ENCODE measurements at regions not wholly inside any gene's neighbourhood (a gene's known extent, or its start where the extent isn't known, plus 50 kb on each side); places are given as distances from the start of the nearest gene placed in this dataset.
"Not testable (repeated sequence)": the region's sequence is repeated elsewhere in the genome, so short reads cannot be mapped to it uniquely, and the experiment has no call there.

DNA sequence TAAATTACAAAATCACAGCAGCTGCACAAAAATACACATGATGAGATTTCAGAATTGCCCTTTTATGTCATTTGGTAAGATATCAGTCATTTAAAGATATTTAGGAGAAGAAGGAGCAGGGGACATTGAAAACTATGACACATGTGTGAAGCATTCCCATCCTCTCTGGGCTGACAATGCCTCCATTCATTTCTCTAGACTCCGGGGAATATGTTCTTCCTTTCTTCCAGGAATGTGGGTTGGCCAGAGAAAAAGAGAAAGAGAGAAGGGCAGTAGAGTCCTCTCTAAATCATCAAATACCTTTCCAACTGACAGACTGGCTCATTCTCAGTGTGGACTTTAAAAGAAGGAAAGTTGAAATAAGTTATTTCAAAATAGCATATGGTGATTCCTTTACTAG lies 205.6 kb upstream of the ADAMTSL1 start:
- Mint-ChIP-seq H3K27me3 (ENCODE audit: low read depth) (no peaks in the 10 kb centered on the region), H3K4me3 (no peak overlapping the region), H3K27ac (no peak overlapping the region), H3K36me3 (ENCODE audit: low read depth) (no peaks in the 10 kb centered on the region), H3K4me1 (ENCODE audit: low read depth) (no peaks in the 10 kb centered on the region), H3K9me3 (ENCODE audit: insufficient read depth) (peaks cover under 1% of the 10 kb centered on the region)
- ATAC-seq (no peak), DNase-seq (no peak)
- ChIA-PET CTCF (no interaction called here), POLR2A (no interaction called here)

DNA sequence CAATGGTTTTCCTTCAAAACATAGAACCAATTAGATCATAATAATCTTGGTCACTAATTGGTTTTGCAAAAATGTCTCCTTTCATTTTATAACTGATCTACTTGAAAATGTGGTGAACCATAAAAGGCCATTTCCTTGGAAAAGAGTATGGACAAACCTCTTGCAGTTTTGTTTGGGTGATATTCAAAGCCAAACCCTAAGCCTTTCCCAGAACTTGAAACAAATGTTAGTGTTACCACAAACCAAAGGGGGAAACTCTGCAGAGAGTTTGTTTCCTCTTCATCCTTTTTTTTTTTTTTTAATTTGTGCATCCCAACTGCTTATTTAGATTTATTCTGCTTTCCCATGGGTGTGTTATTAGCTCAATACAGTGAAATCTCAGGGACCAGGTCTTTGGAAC lies 204.4 kb upstream of the ADAMTSL1 start:
- Mint-ChIP-seq H3K27ac (no peak overlapping the region), H3K36me3 (ENCODE audit: low read depth) (no peaks in the 10 kb centered on the region), H3K27me3 (ENCODE audit: low read depth) (no peaks in the 10 kb centered on the region), H3K9me3 (ENCODE audit: insufficient read depth) (peaks cover 10% of the 10 kb centered on the region), H3K4me3 (no peak overlapping the region), H3K4me1 (ENCODE audit: low read depth) (no peaks in the 10 kb centered on the region)
- CTCF ChIA-PET: interaction anchor here (1.3 kb wide), 1 partner anchor 15 kb away, joined by 4 read pairs; no protein-coding TSS in a partner anchor
- POLR2A ChIA-PET: no interaction called here
- DNase-seq (no peak), ATAC-seq (no peak)

GRCh38 chr9:18274693-18275092 lies 199.3 kb upstream of the ADAMTSL1 start:
- no peak for ATAC-seq
- Mint-ChIP-seq H3K4me1 (ENCODE audit: low read depth) (no peaks in the 10 kb centered on the region), H3K27me3 (ENCODE audit: low read depth) (no peaks in the 10 kb centered on the region), H3K9me3 (ENCODE audit: insufficient read depth) (peaks cover 10% of the 10 kb centered on the region), H3K4me3 (no peak overlapping the region), H3K27ac (no peak overlapping the region), H3K36me3 (ENCODE audit: low read depth) (no peaks in the 10 kb centered on the region)
- CTCF ChIA-PET: interaction anchor here (1.1 kb wide), 1 partner anchor 168 kb away, joined by 5 read pairs; no protein-coding TSS in a partner anchor
- POLR2A ChIA-PET: no interaction called here
- DNase-seq: no peak

DNA sequence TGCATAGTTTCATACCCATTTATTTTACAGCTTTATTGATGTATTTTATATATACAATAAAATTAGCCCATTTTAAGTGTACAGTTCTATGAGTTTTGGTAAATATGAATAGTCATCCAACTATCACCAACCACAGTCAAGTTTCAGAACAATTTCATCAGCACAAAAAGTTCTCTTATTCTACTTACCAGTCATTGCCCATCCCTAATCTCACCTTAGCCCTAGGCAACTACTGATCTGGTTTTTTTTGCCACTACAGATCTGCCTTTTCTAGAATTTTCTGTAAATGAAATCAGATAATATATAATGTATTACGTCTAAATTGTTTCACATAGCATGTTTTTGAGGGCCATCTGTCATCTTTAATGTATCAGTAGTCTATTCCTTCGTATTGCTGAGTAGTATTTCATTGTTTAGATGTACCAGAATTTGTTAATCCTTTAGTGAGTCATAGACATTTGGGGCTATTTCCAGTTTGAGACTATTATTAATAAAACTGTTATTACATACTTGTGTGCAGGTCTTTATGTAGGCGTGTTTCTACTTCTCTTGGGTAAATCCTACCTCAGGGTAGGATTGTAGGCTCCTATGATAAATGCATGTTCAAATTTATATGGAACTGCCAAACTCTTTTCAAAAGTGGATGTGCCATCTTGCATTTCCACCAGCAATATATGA lies 198.5 kb upstream of the ADAMTSL1 start:
- no peak overlapping the region for H3K4me3 Mint-ChIP-seq
- no peaks in the 10 kb centered on the region for H3K36me3 Mint-ChIP-seq (ENCODE audit: low read depth)
- ATAC-seq (no peak), DNase-seq (no peak)
- no peaks in the 10 kb centered on the region for H3K27me3 Mint-ChIP-seq (ENCODE audit: low read depth)
- CTCF ChIA-PET: interaction anchor here (1.1 kb wide), 1 partner anchor 167 kb away, joined by 5 read pairs; no protein-coding TSS in a partner anchor
- H3K9me3 Mint-ChIP-seq (ENCODE audit: insufficient read depth): peaks cover 10% of the 10 kb centered on the region
- no peak overlapping the region for H3K27ac Mint-ChIP-seq
- H3K4me1 Mint-ChIP-seq (ENCODE audit: low read depth): no peaks in the 10 kb centered on the region
- POLR2A ChIA-PET: no interaction called here

GRCh38 chr9:18281291-18281690 lies 192.7 kb upstream of the ADAMTSL1 start:
- no peaks in the 10 kb centered on the region for H3K36me3 Mint-ChIP-seq (ENCODE audit: low read depth)
- no peak overlapping the region for H3K4me3 Mint-ChIP-seq
- CTCF ChIA-PET: no interaction called here

GRCh38 chr9:18294229-18294628 lies 179.7 kb upstream of the ADAMTSL1 start:
- Mint-ChIP-seq H3K27ac (no peak overlapping the region), H3K9me3 (ENCODE audit: insufficient read depth) (no peaks in the 10 kb centered on the region), H3K4me3 (no peak overlapping the region), H3K27me3 (ENCODE audit: low read depth) (no peaks in the 10 kb centered on the region), H3K36me3 (ENCODE audit: low read depth) (no peaks in the 10 kb centered on the region), H3K4me1 (ENCODE audit: low read depth) (no peaks in the 10 kb centered on the region)
- CTCF ChIA-PET: no interaction called here
- DNase-seq (no peak), ATAC-seq (no peak)
- POLR2A ChIA-PET: no interaction called here

More at GRCh38 chr9:18281291-18281690, 192.7 kb upstream of the ADAMTSL1 start:
- POLR2A ChIA-PET: no interaction called here
- Mint-ChIP-seq H3K9me3 (ENCODE audit: insufficient read depth) (no peaks in the 10 kb centered on the region), H3K27me3 (ENCODE audit: low read depth) (no peaks in the 10 kb centered on the region), H3K27ac (no peak overlapping the region), H3K4me1 (ENCODE audit: low read depth) (no peaks in the 10 kb centered on the region)
- ATAC-seq (no peak), DNase-seq (no peak)

- no peak for ATAC-seq
- CTCF ChIA-PET: no interaction called here
- H3K4me3 Mint-ChIP-seq: no peak overlapping the region
Measured at GRCh38 chr9:18296702-18297055, 177.3 kb upstream of the ADAMTSL1 start.

GRCh38 chr9:18297056-18297841 lies 176.7 kb upstream of the ADAMTSL1 start:
- Mint-ChIP-seq H3K27ac (no peak overlapping the region), H3K4me1 (ENCODE audit: low read depth) (no peaks in the 10 kb centered on the region), H3K27me3 (ENCODE audit: low read depth) (no peaks in the 10 kb centered on the region), H3K4me3 (no peak overlapping the region), H3K36me3 (ENCODE audit: low read depth) (no peaks in the 10 kb centered on the region), H3K9me3 (ENCODE audit: insufficient read depth) (no peaks in the 10 kb centered on the region)
- ATAC-seq: no peak
- CTCF ChIA-PET: no interaction called here
- DNase-seq: no peak
- POLR2A ChIA-PET: no interaction called here

More at GRCh38 chr9:18296702-18297055, 177.3 kb upstream of the ADAMTSL1 start:
- H3K4me1 Mint-ChIP-seq (ENCODE audit: low read depth): no peaks in the 10 kb centered on the region
- no peaks in the 10 kb centered on the region for H3K36me3 Mint-ChIP-seq (ENCODE audit: low read depth)
- POLR2A ChIA-PET: no interaction called here
- no peak overlapping the region for H3K27ac Mint-ChIP-seq
- no peaks in the 10 kb centered on the region for H3K27me3 Mint-ChIP-seq (ENCODE audit: low read depth)
- no peak for DNase-seq
- no peaks in the 10 kb centered on the region for H3K9me3 Mint-ChIP-seq (ENCODE audit: insufficient read depth)

GRCh38 chr9:18299449-18299848 lies 174.5 kb upstream of the ADAMTSL1 start:
- Mint-ChIP-seq H3K4me3 (no peak overlapping the region), H3K9me3 (ENCODE audit: insufficient read depth) (no peaks in the 10 kb centered on the region), H3K4me1 (ENCODE audit: low read depth) (no peaks in the 10 kb centered on the region), H3K27me3 (ENCODE audit: low read depth) (no peaks in the 10 kb centered on the region), H3K36me3 (ENCODE audit: low read depth) (no peaks in the 10 kb centered on the region), H3K27ac (no peak overlapping the region)
- ChIA-PET CTCF (no interaction called here), POLR2A (no interaction called here)
- DNase-seq (no peak), ATAC-seq (no peak)

- H3K4me1 Mint-ChIP-seq (ENCODE audit: low read depth); H3K4me3 Mint-ChIP-seq; ATAC-seq; POLR2A ChIA-PET; CTCF ChIA-PET; DNase-seq; H3K9me3 Mint-ChIP-seq (ENCODE audit: insufficient read depth); H3K36me3 Mint-ChIP-seq (ENCODE audit: low read depth); H3K27me3 Mint-ChIP-seq (ENCODE audit: low read depth); H3K27ac Mint-ChIP-seq: not testable (repeated sequence)
Measured at GRCh38 chr9:18305167-18305806, 168.7 kb upstream of the ADAMTSL1 start.

DNA sequence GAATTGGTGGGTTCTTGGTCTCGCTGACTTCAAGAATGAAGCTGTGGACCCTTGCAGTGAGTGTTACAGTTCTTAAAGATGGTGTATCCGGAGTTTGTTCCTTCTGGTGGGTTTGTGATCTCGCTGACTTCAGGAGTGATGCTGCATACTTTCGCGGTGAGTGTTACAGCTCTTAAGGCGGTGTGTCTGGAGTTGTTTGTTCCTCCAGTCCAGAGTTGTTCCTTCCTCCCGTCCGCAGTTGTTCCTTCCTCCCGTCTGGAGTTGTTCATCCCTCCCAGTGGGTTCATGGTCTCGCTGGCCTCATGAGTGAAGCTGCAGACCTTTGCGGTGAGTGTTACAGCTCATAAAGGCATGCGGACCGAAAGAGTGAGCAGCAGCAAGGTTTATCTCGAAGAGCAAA lies 159.6 kb upstream of the ADAMTSL1 start:
- POLR2A ChIA-PET: no interaction called here
- DNase-seq (no peak), ATAC-seq (no peak)
- Mint-ChIP-seq H3K9me3 (ENCODE audit: insufficient read depth) (peaks cover 3% of the 10 kb centered on the region), H3K4me3 (no peak overlapping the region), H3K4me1 (ENCODE audit: low read depth) (no peaks in the 10 kb centered on the region), H3K27me3 (ENCODE audit: low read depth) (no peaks in the 10 kb centered on the region), H3K36me3 (ENCODE audit: low read depth) (no peaks in the 10 kb centered on the region), H3K27ac (no peak overlapping the region)
- CTCF ChIA-PET: no interaction called here

DNA sequence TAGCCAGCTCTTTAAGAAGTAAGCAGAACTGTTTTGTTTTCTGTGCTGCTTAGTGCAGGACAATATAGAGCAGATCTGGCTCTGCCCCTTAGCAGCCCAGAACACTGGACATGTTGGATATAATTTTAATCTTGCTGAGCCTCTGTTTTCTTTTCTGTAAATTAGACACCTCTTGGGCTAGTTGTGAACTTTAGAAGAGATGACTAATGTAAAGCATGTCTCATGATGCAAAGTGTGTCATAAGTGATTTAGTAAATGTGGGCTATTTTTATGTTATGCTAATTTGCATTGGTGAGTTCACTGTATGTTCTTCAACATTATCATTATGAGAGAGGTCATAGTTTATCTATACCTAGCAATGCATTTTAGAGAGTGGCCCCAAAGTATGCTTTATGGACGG lies 156.1 kb upstream of the ADAMTSL1 start:
- ChIA-PET CTCF (no interaction called here), POLR2A (no interaction called here)
- DNase-seq (no peak), ATAC-seq (no peak)
- Mint-ChIP-seq H3K36me3 (ENCODE audit: low read depth) (no peaks in the 10 kb centered on the region), H3K9me3 (ENCODE audit: insufficient read depth) (peaks cover 2% of the 10 kb centered on the region), H3K27ac (no peak overlapping the region), H3K4me1 (ENCODE audit: low read depth) (no peaks in the 10 kb centered on the region), H3K27me3 (ENCODE audit: low read depth) (no peaks in the 10 kb centered on the region), H3K4me3 (no peak overlapping the region)
